GM12865 (cell line): ENCODE measurements at regions not wholly inside any gene's neighbourhood (a gene's known extent, or its start where the extent isn't known, plus 50 kb on each side); places are given as distances from the start of the nearest gene placed in this dataset.

Source experiments
- DNase-seq: peaks from one replicate; pipeline ENCODE4 v3.0.0; 2010; ENCODE audit warnings: low read depth
- H3K4me3 ChIP-seq: 2 replicates; pipeline ENCODE4 v1.5.1; 2011; ENCODE audit warnings: mild to moderate bottlenecking, low read depth, low read length, control low read depth
- CTCF ChIP-seq: IDR thresholded peaks from 2 replicates; pipeline ENCODE4 v1.5.1; 2011; ENCODE audit warnings: low read length, control low read depth, low read depth, inconsistent platforms; ENCODE audit not compliant: insufficient read depth; ENCODE audit errors: missing control alignments

- no peak overlapping the region for H3K4me3 ChIP-seq
- no peak for DNase-seq
- TF ChIP-seq CTCF: no peak
Measured at GRCh38 chr5:62682059-62682458, 103.4 kb downstream of the LRRC70 start.

- H3K4me3 ChIP-seq: no peak overlapping the region
- DNase-seq: no peak
- no peak for TF ChIP-seq CTCF
Measured at GRCh38 chr5:62681117-62681850, 102.7 kb downstream of the LRRC70 start.

GRCh38 chr5:62680121-62680520 lies 101.5 kb downstream of the LRRC70 start:
- H3K4me3 ChIP-seq: no peak overlapping the region
- TF ChIP-seq CTCF: no peak
- DNase-seq: no peak
